HG03280 (cell line): ENCODE measurements at regions not wholly inside any gene's neighbourhood (a gene's known extent, or its start where the extent isn't known, plus 50 kb on each side); places are given as distances from the start of the nearest gene placed in this dataset.

Experiments
- ATAC-seq: cut with Tn5 transposase; IDR thresholded peaks from one replicate; pipeline ENCODE4 v1.9.1; 2021; ENCODE audit warnings: mild to moderate bottlenecking, moderate library complexity; ENCODE audit not compliant: unreplicated experiment

GRCh38 chr6:137688230-137688971 lies 178.7 kb upstream of the TNFAIP3 start:
- ATAC-seq: no peak

GRCh38 chr6:137689377-137689776 lies 177.7 kb upstream of the TNFAIP3 start:
- ATAC-seq: no peak

GRCh38 chr6:137690034-137690433 lies 177.0 kb upstream of the TNFAIP3 start:
- ATAC-seq: no peak

- no peak for ATAC-seq
Measured at GRCh38 chr6:137690721-137691120, 176.3 kb upstream of the TNFAIP3 start.

- ATAC-seq: no peak
Measured at GRCh38 chr6:137692308-137692707, 174.8 kb upstream of the TNFAIP3 start.

GRCh38 chr6:137692806-137693205 lies 174.3 kb upstream of the TNFAIP3 start:
- ATAC-seq: no peak

GRCh38 chr6:137693711-137694110 lies 173.3 kb upstream of the TNFAIP3 start:
- no peak for ATAC-seq

- ATAC-seq: no peak
Measured at GRCh38 chr6:137696765-137697164, 170.3 kb upstream of the TNFAIP3 start.

- ATAC-seq: no peak
Measured at GRCh38 chr6:137697267-137697938, 169.7 kb upstream of the TNFAIP3 start.

- ATAC-seq: no peak
Measured at GRCh38 chr6:137698636-137699030, 168.4 kb upstream of the TNFAIP3 start.

- ATAC-seq: no peak
Measured at GRCh38 chr6:137699031-137699683, 167.9 kb upstream of the TNFAIP3 start.

- ATAC-seq: no peak
Measured at GRCh38 chr6:137700161-137700560, 166.9 kb upstream of the TNFAIP3 start.

- ATAC-seq: no peak
Measured at GRCh38 chr6:137700751-137701477, 166.1 kb upstream of the TNFAIP3 start.

- ATAC-seq: no peak
Measured at GRCh38 chr6:137701942-137702341, 165.1 kb upstream of the TNFAIP3 start.

GRCh38 chr6:137702791-137703424 lies 164.2 kb upstream of the TNFAIP3 start:
- no peak for ATAC-seq

- ATAC-seq: no peak
Measured at GRCh38 chr6:137704802-137705159, 162.3 kb upstream of the TNFAIP3 start.

- no peak for ATAC-seq
Measured at GRCh38 chr6:137705160-137706082, 161.6 kb upstream of the TNFAIP3 start.

- ATAC-seq: no peak
Measured at GRCh38 chr6:137706083-137706750, 160.8 kb upstream of the TNFAIP3 start.

GRCh38 chr6:137707038-137707589 lies 159.9 kb upstream of the TNFAIP3 start:
- no peak for ATAC-seq
